ENCODE measurements at regions not wholly inside any gene's neighbourhood (a gene's known extent, or its start where the extent isn't known, plus 50 kb on each side); places are given as distances from the start of the nearest gene placed in this dataset.

GRCh38 chr12:92468358-92469020 lies 234.3 kb upstream of the PLEKHG7 start:
- no peak for DNase-seq

GRCh38 chr12:92467886-92468285 lies 234.9 kb upstream of the PLEKHG7 start:
- no peak for DNase-seq

- peak in 28 of 56 donors; percentile 1 to 64 (median 22) for DNase-seq
Observed at GRCh38 chr12:92466391-92467305, 236.1 kb upstream of the PLEKHG7 start.

DNA sequence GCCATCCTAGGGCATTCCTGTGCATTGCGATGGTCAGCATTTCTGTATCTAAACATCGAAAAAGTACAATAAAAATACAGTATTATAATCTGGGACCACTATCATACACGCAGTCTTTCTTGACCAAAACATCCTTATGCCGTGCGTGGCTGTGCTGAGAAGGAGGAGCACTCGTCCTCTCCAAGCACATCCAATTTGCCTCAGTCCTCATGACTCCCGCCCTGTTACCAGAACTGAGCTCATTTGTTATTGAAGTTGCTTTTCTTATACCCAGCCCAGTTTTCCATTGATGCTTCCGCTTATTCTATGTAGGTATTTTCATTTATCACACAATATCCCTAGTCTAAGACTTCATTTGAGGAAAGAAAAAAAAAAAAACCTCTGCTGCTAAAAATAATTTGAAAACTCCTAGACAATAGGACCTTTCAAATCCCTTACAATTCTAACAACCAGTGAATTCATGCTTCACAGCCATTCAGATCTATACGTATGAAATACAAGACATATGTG lies 236.9 kb upstream of the PLEKHG7 start:
- no peak for DNase-seq

- no peak for DNase-seq
Observed at GRCh38 chr12:92464911-92465310, 237.9 kb upstream of the PLEKHG7 start.

- no peak for DNase-seq
Observed at GRCh38 chr12:92463171-92463570, 239.6 kb upstream of the PLEKHG7 start.

DNA sequence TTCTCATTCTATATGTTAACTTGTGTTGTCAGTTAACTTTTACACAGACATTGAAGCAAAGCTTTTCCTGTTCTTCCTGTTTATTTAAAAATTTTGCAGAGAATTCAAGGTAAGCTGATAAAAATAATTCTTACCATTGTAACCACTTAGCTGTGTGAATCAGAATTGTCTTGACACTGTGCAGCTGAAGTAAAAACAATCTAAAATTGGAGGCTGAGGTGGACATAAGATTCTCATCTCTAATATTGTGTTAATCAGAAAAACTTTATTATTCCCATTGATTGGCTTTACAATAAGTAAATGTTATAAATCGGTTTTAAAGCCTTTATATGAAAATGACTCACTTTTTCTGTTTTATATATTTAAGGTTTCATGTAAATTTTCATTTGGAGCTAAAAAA lies 240.3 kb upstream of the PLEKHG7 start:
- no peak for DNase-seq

DNA sequence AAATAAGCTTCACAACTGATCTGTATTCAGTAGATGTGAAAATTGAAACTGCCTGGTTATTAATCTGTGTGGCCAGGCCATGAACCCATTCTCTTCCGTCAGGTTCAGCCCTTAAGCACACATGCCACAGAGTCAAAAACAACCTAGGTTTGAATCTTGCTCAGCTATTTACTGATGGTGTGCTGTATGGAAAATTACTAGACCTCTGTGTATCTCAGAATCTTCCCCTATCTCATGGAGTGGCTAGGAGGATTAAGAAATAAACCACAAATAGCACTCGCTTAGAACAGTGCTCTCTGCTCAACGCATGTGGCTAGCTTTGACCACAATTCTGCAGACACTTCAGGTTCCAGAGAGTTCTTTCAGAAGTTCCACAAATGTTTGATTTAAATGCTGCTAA lies 240.7 kb upstream of the PLEKHG7 start:
- no peak for DNase-seq

GRCh38 chr12:92459850-92460249 lies 242.9 kb upstream of the PLEKHG7 start:
- no peak for DNase-seq

- no peak for DNase-seq
Observed at GRCh38 chr12:92458996-92459395, 243.8 kb upstream of the PLEKHG7 start.

GRCh38 chr12:92457458-92458180 lies 245.2 kb upstream of the PLEKHG7 start:
- no peak for DNase-seq

DNA sequence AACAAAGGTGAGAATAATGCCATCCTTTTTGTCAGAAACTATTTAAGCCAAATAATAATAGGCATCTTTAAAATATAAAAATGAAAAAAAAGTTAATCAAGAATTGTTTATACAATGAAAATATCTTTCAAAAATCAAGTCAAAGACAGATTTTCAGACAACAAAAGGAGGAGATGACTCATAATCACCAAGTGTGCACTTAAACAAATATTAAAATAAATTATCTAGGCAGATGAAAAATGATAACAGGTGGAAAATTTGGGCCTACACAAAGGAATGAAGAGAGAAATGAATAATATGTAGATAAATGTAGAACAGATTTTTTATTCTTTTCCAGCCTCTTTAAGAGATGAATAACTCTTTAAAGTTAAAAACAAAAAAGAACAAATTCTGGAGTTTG lies 250.0 kb upstream of the PLEKHG7 start:
- no peak for DNase-seq

- DNase-seq: no peak
Observed at GRCh38 chr12:92446083-92446460, 256.7 kb upstream of the PLEKHG7 start.

- DNase-seq: no peak
Observed at GRCh38 chr12:92445253-92446082, 257.3 kb upstream of the PLEKHG7 start.

GRCh38 chr12:92444763-92445162 lies 258.0 kb upstream of the PLEKHG7 start:
- DNase-seq: peak in 12 of 56 donors; percentile 3 to 51 (median 18)

- no peak for DNase-seq
Observed at GRCh38 chr12:92442782-92443181, 260.0 kb upstream of the PLEKHG7 start.

DNA sequence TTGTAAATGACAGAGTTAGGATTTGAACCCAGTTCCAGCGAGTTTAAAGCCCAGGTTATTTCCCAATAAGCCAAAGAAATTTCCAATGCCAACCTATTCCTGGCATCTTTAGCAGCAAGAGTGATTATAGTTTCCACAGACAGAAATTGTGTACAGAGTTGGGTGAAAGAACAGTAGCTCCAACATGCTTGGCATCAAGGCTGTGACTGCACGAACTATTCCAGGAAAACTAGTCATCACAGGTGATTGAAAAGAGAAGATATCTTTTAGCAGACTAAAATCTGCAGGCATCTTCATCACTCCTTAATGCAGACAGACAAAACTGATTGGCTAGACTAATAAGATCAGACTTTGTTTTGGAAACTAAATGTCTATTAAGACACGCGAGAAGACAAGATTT lies 262.7 kb upstream of the PLEKHG7 start:
- DNase-seq: no peak

- no peak for DNase-seq
Observed at GRCh38 chr12:92439420-92439805, 263.4 kb upstream of the PLEKHG7 start.

DNA sequence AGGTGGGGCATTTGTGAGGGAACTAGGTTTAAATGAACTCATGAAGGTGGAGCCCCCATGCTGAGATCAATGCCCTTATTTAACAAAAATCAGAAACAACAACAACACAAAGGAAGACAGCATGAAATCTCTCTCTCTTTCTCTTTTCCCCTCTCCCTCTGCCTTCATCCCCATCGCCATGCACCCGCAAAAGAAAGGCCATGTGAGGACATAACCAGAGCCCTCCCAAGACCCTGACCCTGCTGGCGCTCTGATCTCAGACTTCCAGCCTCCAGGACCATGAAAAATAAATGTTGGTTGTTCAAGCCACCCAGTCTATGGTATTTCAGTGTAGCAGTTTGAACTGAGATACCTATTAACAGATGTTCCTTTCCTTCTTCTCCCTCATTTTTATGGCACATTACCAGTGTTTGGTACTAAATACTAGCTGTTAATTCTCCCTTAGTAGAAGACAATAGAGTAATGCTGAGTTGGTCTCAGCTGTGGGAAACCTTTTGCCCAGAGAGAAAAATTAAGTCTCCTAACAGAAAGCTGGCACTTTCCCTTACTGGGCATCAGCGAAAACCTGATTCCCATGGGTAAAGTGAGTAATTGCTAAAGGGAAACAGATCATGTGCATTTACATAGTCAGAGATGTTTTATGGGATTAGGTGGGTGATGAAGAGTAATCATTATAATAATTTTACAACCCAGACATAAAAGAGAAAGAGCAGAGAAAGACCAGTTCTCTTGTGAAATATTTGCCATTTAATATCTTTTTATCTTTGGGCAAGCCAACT lies 264.0 kb upstream of the PLEKHG7 start:
- DNase-seq: no peak

GRCh38 chr12:92437452-92437851 lies 265.3 kb upstream of the PLEKHG7 start:
- DNase-seq: no peak

Measured in amygdala (tissue), 56 donors.